Mucosa of gallbladder (tissue), 1 donor: ENCODE measurements at regions not wholly inside any gene's neighbourhood (a gene's known extent, or its start where the extent isn't known, plus 50 kb on each side); places are given as distances from the start of the nearest gene placed in this dataset.
A peak's percentile ranks its signal among the peaks of the same experiment; 100 is the strongest.
"Not testable (repeated sequence)": the region's sequence is repeated elsewhere in the genome, so short reads cannot be mapped to it uniquely, and the experiment has no call there.

Experiments
- DNase-seq: peaks from one replicate; pipeline ENCODE4 v3.0.0-alpha.2; 2020; ENCODE audit warnings: low spot score
- donor health status: DM: no; HTN: no; CAD: no.

GRCh38 chr6:140537834-140538705 lies 1163.6 kb upstream of the CITED2 start:
- DNase-seq = peak; percentile 32

GRCh38 chr6:140537211-140537610 lies 1162.8 kb upstream of the CITED2 start:
- DNase-seq = no peak

GRCh38 chr6:140535511-140535910 lies 1161.1 kb upstream of the CITED2 start:
- no peak for DNase-seq

DNA sequence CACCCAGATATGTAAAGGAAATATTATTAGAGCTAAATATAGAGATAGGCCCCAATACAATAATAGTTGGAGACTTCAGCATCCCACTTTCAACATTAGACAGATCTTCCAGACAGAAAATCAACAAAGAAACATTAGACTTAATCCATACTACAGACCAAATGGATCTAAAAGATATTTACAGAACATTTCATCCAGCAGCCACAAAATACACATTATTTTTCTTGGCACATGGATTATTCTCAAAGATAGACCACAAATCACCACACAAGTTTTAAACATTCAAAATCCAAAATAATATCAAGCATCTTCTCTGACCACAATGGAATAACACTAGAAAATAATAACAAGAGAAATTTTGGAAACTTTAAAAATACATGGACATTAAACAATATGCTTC lies 1159.1 kb upstream of the CITED2 start:
- DNase-seq = no peak

GRCh38 chr6:140504776-140505175 lies 1130.3 kb upstream of the CITED2 start:
- DNase-seq = no peak

DNA sequence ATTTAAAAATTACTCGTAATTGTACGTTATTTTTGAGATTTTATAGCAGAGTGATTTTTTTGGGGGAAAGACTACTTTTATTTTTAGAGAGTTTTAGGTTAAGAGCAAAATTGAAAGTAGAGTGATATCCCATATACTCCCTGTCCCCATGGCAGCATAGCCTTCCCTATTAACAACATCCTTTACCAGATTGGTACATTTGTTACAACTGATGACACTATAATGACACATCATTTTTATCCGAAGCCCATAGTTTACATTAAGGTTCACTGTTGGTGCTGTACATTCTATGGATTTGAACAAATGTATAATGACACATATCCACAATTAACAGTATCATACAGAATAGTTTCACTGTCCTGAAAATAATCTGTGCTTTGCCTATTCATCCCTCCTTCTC lies 1126.4 kb upstream of the CITED2 start:
- no peak for DNase-seq

DNA sequence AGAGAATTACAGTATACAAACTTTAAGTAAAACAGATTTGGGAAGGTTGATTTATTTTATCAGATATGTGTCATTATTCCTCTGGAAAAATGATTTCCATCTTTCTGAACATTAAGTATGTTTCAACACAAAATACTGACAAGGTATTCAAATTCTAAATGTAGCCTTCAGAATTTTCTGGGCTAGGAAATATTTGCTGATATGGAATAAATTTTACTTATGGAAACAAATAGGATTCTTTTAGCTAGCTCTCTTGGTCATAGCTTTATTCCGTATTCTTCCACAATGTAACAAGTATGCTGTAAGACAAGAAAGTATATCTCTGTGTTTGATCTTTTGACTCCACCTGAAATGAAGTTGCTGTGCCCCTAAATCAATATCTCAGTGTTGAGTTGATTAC lies 1125.2 kb upstream of the CITED2 start:
- no peak for DNase-seq

- DNase-seq = no peak
Measured at GRCh38 chr6:140494321-140495108, 1120.1 kb upstream of the CITED2 start.

GRCh38 chr6:140493470-140493869 lies 1119.0 kb upstream of the CITED2 start:
- not testable (repeated sequence) for DNase-seq

DNA sequence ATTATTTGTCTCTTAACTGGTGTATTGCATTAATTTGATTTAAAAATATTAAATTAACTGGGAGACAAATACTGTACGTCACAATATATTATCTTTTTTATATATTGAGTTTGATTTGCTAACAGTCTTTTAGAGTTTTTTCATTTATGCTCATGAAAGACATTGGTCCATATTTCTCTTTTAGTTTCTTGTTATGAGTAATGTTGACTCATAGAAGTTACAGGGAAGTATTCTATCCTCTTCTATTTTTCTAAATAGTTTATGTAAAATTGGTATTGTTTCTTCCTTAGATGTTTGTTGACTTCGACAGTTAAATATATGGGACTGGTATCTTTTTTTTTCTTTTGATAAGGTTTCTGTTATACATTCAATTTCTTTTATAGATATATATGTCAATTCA lies 1115.6 kb upstream of the CITED2 start:
- no peak for DNase-seq

- no peak for DNase-seq
Measured at GRCh38 chr6:140487586-140487985, 1113.1 kb upstream of the CITED2 start.

DNA sequence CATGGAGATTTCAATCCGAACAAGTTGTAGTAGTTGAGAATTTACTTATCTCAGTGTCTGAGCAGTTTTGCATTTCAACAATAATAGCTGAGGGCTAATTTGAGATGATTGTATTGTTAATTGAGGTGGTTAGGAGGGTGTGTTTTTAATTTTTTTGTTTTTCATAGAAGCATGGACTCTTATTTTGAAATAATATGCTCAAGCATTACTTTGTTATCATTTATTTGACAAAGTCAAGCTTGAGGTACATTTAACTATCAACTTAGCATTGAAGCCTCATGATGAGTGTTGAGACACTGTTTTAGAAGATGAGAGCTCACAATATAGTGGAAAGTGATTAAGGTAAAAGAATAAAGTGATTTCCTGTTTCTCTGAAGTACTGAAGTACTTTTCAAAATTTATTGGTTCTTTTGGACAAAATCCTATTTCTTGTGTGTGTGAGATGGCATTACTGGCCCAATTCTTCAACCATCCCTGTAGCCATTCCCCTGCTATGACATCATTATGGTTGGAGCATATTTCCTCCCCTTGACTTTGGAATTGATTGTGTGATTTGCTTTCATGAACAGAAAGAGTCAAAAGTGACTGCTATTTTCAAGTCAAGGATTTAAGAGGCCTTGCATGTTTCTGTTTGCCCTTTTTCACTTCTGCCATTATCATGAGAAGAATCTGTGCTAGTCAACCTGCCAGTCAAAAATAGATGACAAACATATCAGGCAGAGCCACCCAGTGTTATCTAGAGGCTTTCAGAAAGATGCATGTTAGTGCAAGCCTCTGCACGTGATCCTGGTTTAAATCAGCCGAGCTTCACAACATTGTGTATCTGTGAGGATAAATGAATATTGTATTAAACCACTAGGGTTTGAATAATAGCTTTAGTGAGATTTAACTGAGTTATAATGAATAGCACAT lies 1112.3 kb upstream of the CITED2 start:
- no peak for DNase-seq

GRCh38 chr6:140485740-140486449 lies 1111.4 kb upstream of the CITED2 start:
- DNase-seq = no peak

- DNase-seq = no peak
Measured at GRCh38 chr6:140480852-140481251, 1106.4 kb upstream of the CITED2 start.

DNA sequence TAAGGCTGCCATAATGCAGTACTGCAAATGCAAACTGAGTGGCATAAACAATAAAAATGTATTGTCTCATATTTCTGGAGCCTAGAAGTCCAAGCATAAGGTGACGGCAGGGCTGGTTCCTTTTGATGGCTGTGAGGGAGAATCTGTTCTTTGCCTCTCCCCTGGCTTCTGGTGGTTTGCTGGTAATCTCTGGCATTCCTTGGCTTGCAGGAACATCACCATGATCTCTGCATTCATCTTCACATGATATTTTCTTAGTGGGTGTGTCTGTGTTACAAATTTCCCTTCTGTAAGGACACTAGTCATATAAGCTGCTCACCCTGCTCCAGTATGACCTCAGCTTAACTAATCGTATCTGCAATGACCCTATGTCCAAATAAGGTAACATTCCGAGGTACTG lies 1104.2 kb upstream of the CITED2 start:
- no peak for DNase-seq

- no peak for DNase-seq
Measured at GRCh38 chr6:140475086-140475485, 1100.6 kb upstream of the CITED2 start.

- DNase-seq = no peak
Measured at GRCh38 chr6:140464720-140465119, 1090.3 kb upstream of the CITED2 start.

DNA sequence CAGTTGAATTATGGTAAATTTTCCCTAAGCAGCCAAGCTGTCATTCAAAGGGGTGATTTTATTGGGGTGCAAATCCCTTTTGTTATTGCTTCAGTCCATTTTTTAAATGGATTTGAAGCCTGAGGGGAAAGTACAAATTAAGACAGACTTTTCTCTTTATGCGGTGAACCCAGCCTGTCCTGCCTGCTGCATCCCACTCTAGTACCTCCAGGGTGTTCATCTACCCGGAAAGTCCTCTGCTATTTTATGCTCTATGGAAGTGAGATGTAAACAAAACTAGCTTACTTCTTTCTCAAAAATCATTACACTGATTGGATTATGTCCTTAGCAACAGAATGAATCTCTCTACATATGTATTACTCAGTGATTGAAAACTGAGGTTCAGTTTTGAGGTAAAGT lies 1088.9 kb upstream of the CITED2 start:
- no peak for DNase-seq

GRCh38 chr6:140462453-140463311 lies 1088.2 kb upstream of the CITED2 start:
- DNase-seq = peak; percentile 29

DNA sequence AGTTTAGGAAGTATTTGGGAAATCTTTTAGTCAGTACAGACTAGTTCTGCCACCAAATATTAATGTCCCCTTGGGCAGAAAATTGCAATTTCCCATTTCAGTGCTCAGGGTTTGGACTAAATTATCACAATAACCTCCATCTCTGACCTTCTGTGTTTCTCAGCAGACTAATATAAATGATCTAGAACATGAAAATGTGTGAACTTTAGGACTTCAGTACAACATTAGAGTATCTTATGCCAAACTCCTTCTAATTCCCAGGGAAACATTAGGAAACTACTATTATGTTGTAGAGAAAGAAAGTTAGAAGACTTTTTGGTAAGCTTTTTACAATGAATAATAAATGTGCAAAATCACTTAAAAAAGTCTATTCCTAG lies 1087.6 kb upstream of the CITED2 start:
- DNase-seq = no peak
